Chondrocyte (in vitro differentiated cells): ENCODE measurements at regions not wholly inside any gene's neighbourhood (a gene's known extent, or its start where the extent isn't known, plus 50 kb on each side); places are given as distances from the start of the nearest gene placed in this dataset.

Experiments
- DNase-seq: peaks from one replicate; pipeline ENCODE4 v3.0.0; 2021; ENCODE audit warnings: mixed read lengths, low spot score
- H3K27ac Mint-ChIP-seq: one replicate; pipeline ENCODE4 v1.8.0; 2021; ENCODE audit warnings: mild to moderate bottlenecking, moderate library complexity, mixed read lengths; ENCODE audit not compliant: unreplicated experiment
- H3K27me3 Mint-ChIP-seq: 2 replicates; pipeline ENCODE4 v1.8.0; 2021; ENCODE audit warnings: low read depth, mixed read lengths
- H3K36me3 Mint-ChIP-seq: 2 replicates; pipeline ENCODE4 v1.8.0; 2021; ENCODE audit warnings: low read depth, mixed read lengths
- H3K4me1 Mint-ChIP-seq: 2 replicates; pipeline ENCODE4 v1.8.0; 2021; ENCODE audit warnings: low read depth, mild to moderate bottlenecking, mixed read lengths
- H3K4me3 Mint-ChIP-seq: one replicate; pipeline ENCODE4 v1.8.0; 2021; ENCODE audit warnings: mild to moderate bottlenecking, moderate library complexity, mixed read lengths; ENCODE audit not compliant: unreplicated experiment
- H3K9me3 Mint-ChIP-seq: 2 replicates; pipeline ENCODE4 v1.8.0; 2021; ENCODE audit warnings: low read depth, mixed read lengths
- CTCF ChIP-seq: fragments of 200-600 bp; sonication (generic); IDR thresholded peaks from 2 replicates; pipeline ENCODE4 v1.5.0; 2021; ENCODE audit warnings: antibody characterized with exemption, mild to moderate bottlenecking, moderate library complexity

- Mint-ChIP-seq H3K27ac (no peak overlapping the region), H3K9me3 (no peaks in the 10 kb centered on the region), H3K27me3 (peaks cover 8% of the 10 kb centered on the region), H3K4me1 (peaks cover 4% of the 10 kb centered on the region), H3K4me3 (no peak overlapping the region), H3K36me3 (peaks cover 2% of the 10 kb centered on the region)
- no peak for DNase-seq
- no peak for TF ChIP-seq CTCF
Observed at GRCh38 chr3:89679686-89680085, 572.3 kb downstream of the EPHA3 start.

- DNase-seq = no peak
- Mint-ChIP-seq H3K9me3 (no peaks in the 10 kb centered on the region), H3K4me3 (no peak overlapping the region), H3K27me3 (peaks cover 4% of the 10 kb centered on the region), H3K4me1 (peaks cover 4% of the 10 kb centered on the region), H3K36me3 (peaks cover 2% of the 10 kb centered on the region), H3K27ac (no peak overlapping the region)
- TF ChIP-seq CTCF = no peak
Observed at GRCh38 chr3:89682556-89682955, 575.1 kb downstream of the EPHA3 start.

GRCh38 chr3:89685731-89686130 lies 578.3 kb downstream of the EPHA3 start:
- Mint-ChIP-seq H3K27me3 (no peaks in the 10 kb centered on the region), H3K27ac (no peak overlapping the region)

GRCh38 chr3:89690646-89691045 lies 583.2 kb downstream of the EPHA3 start:
- Mint-ChIP-seq H3K36me3 (no peaks in the 10 kb centered on the region), H3K4me3 (no peak overlapping the region), H3K9me3 (no peaks in the 10 kb centered on the region), H3K27me3 (no peaks in the 10 kb centered on the region), H3K4me1 (no peaks in the 10 kb centered on the region), H3K27ac (no peak overlapping the region)
- no peak for TF ChIP-seq CTCF
- DNase-seq = no peak

More at GRCh38 chr3:89685731-89686130, 578.3 kb downstream of the EPHA3 start:
- no peaks in the 10 kb centered on the region for H3K9me3 Mint-ChIP-seq
- H3K36me3 Mint-ChIP-seq = no peaks in the 10 kb centered on the region
- DNase-seq = no peak
- no peak overlapping the region for H3K4me3 Mint-ChIP-seq
- peaks cover 4% of the 10 kb centered on the region for H3K4me1 Mint-ChIP-seq
- TF ChIP-seq CTCF = no peak

GRCh38 chr3:89692601-89693000 lies 585.2 kb downstream of the EPHA3 start:
- H3K4me3 Mint-ChIP-seq = no peak overlapping the region
- DNase-seq = no peak
- no peaks in the 10 kb centered on the region for H3K4me1 Mint-ChIP-seq
- no peaks in the 10 kb centered on the region for H3K9me3 Mint-ChIP-seq
- H3K27me3 Mint-ChIP-seq = peaks cover 2% of the 10 kb centered on the region
- TF ChIP-seq CTCF = no peak
- H3K36me3 Mint-ChIP-seq = no peaks in the 10 kb centered on the region
- no peak overlapping the region for H3K27ac Mint-ChIP-seq
